ENCODE measurements at regions not wholly inside any gene's neighbourhood (a gene's known extent, or its start where the extent isn't known, plus 50 kb on each side); places are given as distances from the start of the nearest gene placed in this dataset.

DNA sequence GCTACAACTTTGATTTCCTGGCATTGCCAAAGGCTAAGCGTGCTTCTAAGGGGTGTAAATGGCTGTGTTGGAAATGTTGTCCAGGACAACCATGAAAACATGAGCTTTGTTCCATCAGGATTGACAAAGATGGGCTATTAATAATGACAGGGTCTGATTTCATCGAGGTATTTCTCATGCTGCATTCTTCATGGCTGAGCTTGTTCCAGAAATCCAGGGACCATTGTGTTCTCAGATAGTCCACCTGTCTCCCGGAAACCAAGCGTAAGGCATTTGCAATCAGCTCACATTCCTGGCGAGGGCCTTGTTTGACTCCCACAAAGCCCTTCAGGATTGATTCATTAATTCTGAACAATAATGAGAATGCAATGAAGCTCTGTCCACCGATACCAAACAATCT, 111.3 kb downstream of the CD47 start:
- TF ChIP-seq PAX5 (IDR thresholded peaks at IDR 0.05; ENCODE audit: insufficient read depth, low read length, severe bottlenecking) (no peak), POU2F2 (IDR thresholded peaks at IDR 0.05; ENCODE audit: low read depth, low read length) (no peak), POLR2A (IDR thresholded peaks at IDR 0.05; ENCODE audit: low read depth, low read length) (no peak), POLR2AphosphoS5 (IDR thresholded peaks at IDR 0.05; ENCODE audit: low read depth, low read length) (no peak)
